Neural cell (in vitro differentiated cells): ENCODE measurements at regions not wholly inside any gene's neighbourhood (a gene's known extent, or its start where the extent isn't known, plus 50 kb on each side); places are given as distances from the start of the nearest gene placed in this dataset.

Experiments used
- H2AFZ ChIP-seq: fragments of 200-600, 300-800 bp; sonication (generic), shearing (Covaris generic); 2 replicates; pipeline ENCODE4 v1.6.0; 2014; ENCODE audit warnings: low read depth, mild to moderate bottlenecking, antibody characterized with exemption, low read length, moderate library complexity
- H3F3A ChIP-seq: fragments of 200-600 bp; shearing (Covaris generic); 2 replicates; pipeline ENCODE4 v1.6.1; 2016; ENCODE audit warnings: mild to moderate bottlenecking, moderate library complexity, mixed read lengths, antibody characterized with exemption, low read length; ENCODE audit not compliant: insufficient read depth, poor library complexity, severe bottlenecking
- H3K27ac ChIP-seq: fragments of 200-600, 300-800 bp; sonication (generic), shearing (Covaris generic); 2 replicates; pipeline ENCODE4 v1.5.1; 2014; ENCODE audit warnings: mild to moderate bottlenecking, low read length, moderate library complexity
- H3K27me3 ChIP-seq: fragments of 300-800, 200-600 bp; sonication (generic), shearing (Covaris generic); 2 replicates; pipeline ENCODE4 v1.6.0; 2014; ENCODE audit warnings: mild to moderate bottlenecking, low read depth, low read length, moderate library complexity; ENCODE audit not compliant: insufficient read depth
- H3K36me3 ChIP-seq: fragments of 300-800, 200-600 bp; sonication (generic), shearing (Covaris generic); 2 replicates; pipeline ENCODE4 v1.5.1; 2014; ENCODE audit warnings: mild to moderate bottlenecking, antibody characterized with exemption, low read length, moderate library complexity; ENCODE audit not compliant: insufficient read depth
- H3K4me2 ChIP-seq: fragments of 300-800, 200-600 bp; sonication (generic), shearing (Covaris generic); 2 replicates; pipeline ENCODE4 v1.6.0; 2014; ENCODE audit warnings: mild to moderate bottlenecking, low read length
- H3K4me3 ChIP-seq: fragments of 300-800, 200-600 bp; sonication (generic), shearing (Covaris generic); 2 replicates; pipeline ENCODE4 v1.5.1; 2014; ENCODE audit warnings: mild to moderate bottlenecking, low read length, moderate library complexity
- H3K79me2 ChIP-seq: fragments of 200-600 bp; shearing (Covaris generic); replicated peaks from 2 replicates; pipeline ENCODE4 v1.6.0; 2014; ENCODE audit warnings: mild to moderate bottlenecking, low read length, moderate library complexity; ENCODE audit not compliant: insufficient read depth
- H3K9ac ChIP-seq: fragments of 300-800, 200-600 bp; sonication (generic), shearing (Covaris generic); 2 replicates; pipeline ENCODE4 v1.6.1; 2016; ENCODE audit warnings: mild to moderate bottlenecking, low read length, mixed read lengths
- H3K9me2 ChIP-seq: fragments of 200-600 bp; shearing (Covaris generic); 2 replicates; pipeline ENCODE4 v1.6.1; 2016; ENCODE audit warnings: mild to moderate bottlenecking, low read length, mixed read lengths; ENCODE audit not compliant: insufficient read depth
- H3K9me3 ChIP-seq: fragments of 200-600, 300-800 bp; sonication (generic), shearing (Covaris generic); 2 replicates; pipeline ENCODE4 v1.6.1; 2016; ENCODE audit warnings: mild to moderate bottlenecking, mixed run types, low read length, moderate library complexity, mixed read lengths
- H4K20me1 ChIP-seq: fragments of 200-600 bp; shearing (Covaris generic); 2 replicates; pipeline ENCODE4 v1.6.1; 2016; ENCODE audit warnings: mild to moderate bottlenecking, mixed run types; ENCODE audit not compliant: insufficient read depth
- EP300 ChIP-seq: fragments of 450-650 bp; conservative IDR thresholded peaks from 2 replicates; pipeline ENCODE4 v1.6.1; 2014; ENCODE audit warnings: antibody characterized with exemption, mild to moderate bottlenecking, moderate library complexity; ENCODE audit not compliant: poor library complexity, severe bottlenecking
- EZH2 ChIP-seq: fragments of 200-600, 300-800 bp; shearing (Covaris generic), sonication (generic); IDR thresholded peaks from 2 replicates; pipeline ENCODE4 v1.6.1; 2014; ENCODE audit warnings: antibody characterized with exemption, low read length, borderline replicate concordance, mild to moderate bottlenecking; ENCODE audit not compliant: insufficient read depth, poor library complexity, severe bottlenecking
- MXI1 ChIP-seq: fragments of 450-650 bp; conservative IDR thresholded peaks from 2 replicates; pipeline ENCODE4 v1.6.1; 2014; ENCODE audit warnings: antibody characterized with exemption, mild to moderate bottlenecking; ENCODE audit not compliant: poor library complexity, severe bottlenecking
- POLR2AphosphoS5 ChIP-seq: IDR thresholded peaks from 2 replicates; pipeline ENCODE4 v1.6.1; 2012
- RAD21 ChIP-seq: fragments of 450-650 bp; conservative IDR thresholded peaks from 2 replicates; pipeline ENCODE4 v1.6.1; 2014; ENCODE audit warnings: antibody characterized with exemption, mild to moderate bottlenecking, moderate library complexity
- SMC3 ChIP-seq: fragments of 450-650 bp; conservative IDR thresholded peaks from 2 replicates; pipeline ENCODE4 v1.6.1; 2014; ENCODE audit warnings: antibody characterized with exemption, mild to moderate bottlenecking, moderate library complexity; ENCODE audit not compliant: poor library complexity
- TAF1 ChIP-seq: IDR thresholded peaks from 2 replicates; pipeline ENCODE4 v1.6.1; 2012; ENCODE audit warnings: low read depth
- TF ChIP-seq, protein P1 (sequence below): fragments of 450-650 bp; IDR thresholded peaks from 2 replicates; pipeline ENCODE4 v1.5.1; 2014; ENCODE audit warnings: antibody characterized with exemption, mild to moderate bottlenecking, moderate library complexity; ENCODE audit not compliant: poor library complexity, severe bottlenecking
- TF ChIP-seq, protein P2 (sequence below): IDR thresholded peaks from 2 replicates; pipeline ENCODE4 v1.6.1; 2012; ENCODE audit warnings: borderline replicate concordance

DNA sequence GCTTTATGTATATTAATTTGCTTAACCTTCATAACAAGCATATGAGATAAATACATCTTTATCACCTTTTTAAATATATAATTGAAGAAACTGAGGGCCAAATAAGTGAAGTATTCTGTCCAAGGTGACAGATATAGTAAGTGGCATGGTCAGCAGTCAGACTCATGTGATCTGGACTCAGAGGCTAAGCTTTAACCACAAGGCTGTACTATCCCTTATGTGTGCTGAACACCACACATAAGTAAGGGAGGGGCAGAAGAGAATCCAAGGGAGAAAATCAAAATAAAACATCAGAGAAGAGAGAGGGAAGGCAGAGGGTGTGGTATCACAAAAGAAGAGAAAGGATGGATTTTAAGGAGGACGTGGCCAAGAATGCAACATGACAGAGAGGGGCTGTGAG, 348.4 kb downstream of the EFNB2 start:
- H3K9me2 ChIP-seq: no peaks in the 10 kb centered on the region
- H3K27ac ChIP-seq: no peak overlapping the region
- no peak overlapping the region for H2AFZ ChIP-seq
- no peaks in the 10 kb centered on the region for H3F3A ChIP-seq
- H3K4me3 ChIP-seq: no peak overlapping the region
- H3K79me2 ChIP-seq: no peaks in the 10 kb centered on the region
- no peak for TF ChIP-seq EZH2
- TF ChIP-seq, protein P1, sequence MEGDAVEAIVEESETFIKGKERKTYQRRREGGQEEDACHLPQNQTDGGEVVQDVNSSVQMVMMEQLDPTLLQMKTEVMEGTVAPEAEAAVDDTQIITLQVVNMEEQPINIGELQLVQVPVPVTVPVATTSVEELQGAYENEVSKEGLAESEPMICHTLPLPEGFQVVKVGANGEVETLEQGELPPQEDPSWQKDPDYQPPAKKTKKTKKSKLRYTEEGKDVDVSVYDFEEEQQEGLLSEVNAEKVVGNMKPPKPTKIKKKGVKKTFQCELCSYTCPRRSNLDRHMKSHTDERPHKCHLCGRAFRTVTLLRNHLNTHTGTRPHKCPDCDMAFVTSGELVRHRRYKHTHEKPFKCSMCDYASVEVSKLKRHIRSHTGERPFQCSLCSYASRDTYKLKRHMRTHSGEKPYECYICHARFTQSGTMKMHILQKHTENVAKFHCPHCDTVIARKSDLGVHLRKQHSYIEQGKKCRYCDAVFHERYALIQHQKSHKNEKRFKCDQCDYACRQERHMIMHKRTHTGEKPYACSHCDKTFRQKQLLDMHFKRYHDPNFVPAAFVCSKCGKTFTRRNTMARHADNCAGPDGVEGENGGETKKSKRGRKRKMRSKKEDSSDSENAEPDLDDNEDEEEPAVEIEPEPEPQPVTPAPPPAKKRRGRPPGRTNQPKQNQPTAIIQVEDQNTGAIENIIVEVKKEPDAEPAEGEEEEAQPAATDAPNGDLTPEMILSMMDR: no peak
- TF ChIP-seq MXI1: no peak
- TF ChIP-seq POLR2AphosphoS5: no peak
- TF ChIP-seq RAD21: no peak
- no peak for TF ChIP-seq EP300
- TF ChIP-seq, protein P2, sequence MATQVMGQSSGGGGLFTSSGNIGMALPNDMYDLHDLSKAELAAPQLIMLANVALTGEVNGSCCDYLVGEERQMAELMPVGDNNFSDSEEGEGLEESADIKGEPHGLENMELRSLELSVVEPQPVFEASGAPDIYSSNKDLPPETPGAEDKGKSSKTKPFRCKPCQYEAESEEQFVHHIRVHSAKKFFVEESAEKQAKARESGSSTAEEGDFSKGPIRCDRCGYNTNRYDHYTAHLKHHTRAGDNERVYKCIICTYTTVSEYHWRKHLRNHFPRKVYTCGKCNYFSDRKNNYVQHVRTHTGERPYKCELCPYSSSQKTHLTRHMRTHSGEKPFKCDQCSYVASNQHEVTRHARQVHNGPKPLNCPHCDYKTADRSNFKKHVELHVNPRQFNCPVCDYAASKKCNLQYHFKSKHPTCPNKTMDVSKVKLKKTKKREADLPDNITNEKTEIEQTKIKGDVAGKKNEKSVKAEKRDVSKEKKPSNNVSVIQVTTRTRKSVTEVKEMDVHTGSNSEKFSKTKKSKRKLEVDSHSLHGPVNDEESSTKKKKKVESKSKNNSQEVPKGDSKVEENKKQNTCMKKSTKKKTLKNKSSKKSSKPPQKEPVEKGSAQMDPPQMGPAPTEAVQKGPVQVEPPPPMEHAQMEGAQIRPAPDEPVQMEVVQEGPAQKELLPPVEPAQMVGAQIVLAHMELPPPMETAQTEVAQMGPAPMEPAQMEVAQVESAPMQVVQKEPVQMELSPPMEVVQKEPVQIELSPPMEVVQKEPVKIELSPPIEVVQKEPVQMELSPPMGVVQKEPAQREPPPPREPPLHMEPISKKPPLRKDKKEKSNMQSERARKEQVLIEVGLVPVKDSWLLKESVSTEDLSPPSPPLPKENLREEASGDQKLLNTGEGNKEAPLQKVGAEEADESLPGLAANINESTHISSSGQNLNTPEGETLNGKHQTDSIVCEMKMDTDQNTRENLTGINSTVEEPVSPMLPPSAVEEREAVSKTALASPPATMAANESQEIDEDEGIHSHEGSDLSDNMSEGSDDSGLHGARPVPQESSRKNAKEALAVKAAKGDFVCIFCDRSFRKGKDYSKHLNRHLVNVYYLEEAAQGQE: no peak
- TF ChIP-seq SMC3: no peak
- TF ChIP-seq TAF1: no peak
- H3K9me3 ChIP-seq: no peaks in the 10 kb centered on the region
- no peaks in the 10 kb centered on the region for H4K20me1 ChIP-seq
- no peak overlapping the region for H3K9ac ChIP-seq
- H3K4me2 ChIP-seq: no peak overlapping the region
- H3K27me3 ChIP-seq: no peaks in the 10 kb centered on the region
- no peaks in the 10 kb centered on the region for H3K36me3 ChIP-seq

DNA sequence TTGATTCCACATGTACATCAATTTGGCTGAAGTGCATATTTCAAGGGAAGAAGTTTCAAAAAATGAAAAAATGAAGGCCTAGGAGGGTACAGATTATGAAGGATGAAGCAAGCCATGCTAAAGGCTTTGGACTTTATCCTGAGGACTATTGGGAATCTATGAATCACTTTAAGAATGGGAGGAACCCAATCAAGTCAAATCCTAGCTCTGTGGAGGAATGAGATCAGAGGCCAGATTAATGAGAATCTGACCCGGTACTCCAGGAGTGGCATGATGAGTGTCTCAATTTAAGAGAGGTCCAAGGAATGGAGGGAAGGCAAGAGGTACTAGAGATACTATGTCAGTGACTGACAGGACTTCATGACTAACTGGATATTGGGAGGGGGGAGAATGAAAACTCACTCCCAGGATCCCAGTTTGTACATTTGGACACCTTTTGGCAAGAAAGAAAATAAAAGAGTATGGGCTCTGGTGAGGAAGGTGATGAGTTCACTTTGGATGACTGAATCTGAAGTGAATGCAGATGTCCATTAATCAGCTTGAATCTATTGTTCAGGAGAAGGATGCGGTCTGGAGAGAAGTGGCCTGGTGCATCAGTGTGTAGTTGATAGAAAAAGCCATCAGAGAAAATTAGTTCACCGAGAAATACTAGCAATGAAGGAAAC, 349.0 kb downstream of the EFNB2 start:
- Histone ChIP-seq H3K36me3 (no peaks in the 10 kb centered on the region), H3K9me2 (no peaks in the 10 kb centered on the region)

More for the DNA sequence above, 349.0 kb downstream of the EFNB2 start:
- H3K9me3 ChIP-seq: no peaks in the 10 kb centered on the region
- H3K79me2 ChIP-seq: no peaks in the 10 kb centered on the region
- no peaks in the 10 kb centered on the region for H4K20me1 ChIP-seq
- no peak overlapping the region for H3K4me2 ChIP-seq
- no peaks in the 10 kb centered on the region for H3F3A ChIP-seq
- no peak overlapping the region for H3K9ac ChIP-seq
- no peak for TF ChIP-seq EZH2
- TF ChIP-seq, protein P1: no peak
- TF ChIP-seq, protein P2: no peak
- no peak for TF ChIP-seq POLR2AphosphoS5
- TF ChIP-seq TAF1: no peak
- no peak for TF ChIP-seq RAD21
- no peak for TF ChIP-seq MXI1
- no peak for TF ChIP-seq SMC3
- no peak for TF ChIP-seq EP300
- no peak overlapping the region for H2AFZ ChIP-seq
- no peaks in the 10 kb centered on the region for H3K27me3 ChIP-seq
- no peak overlapping the region for H3K4me3 ChIP-seq
- H3K27ac ChIP-seq: no peak overlapping the region
